BJ (cell line): ENCODE measurements at regions not wholly inside any gene's neighbourhood (a gene's known extent, or its start where the extent isn't known, plus 50 kb on each side); places are given as distances from the start of the nearest gene placed in this dataset.
A peak's percentile ranks its signal among the peaks of the same experiment; 100 is the strongest.

Source experiments
- CTCF ChIA-PET: fragments of 350-600 bp; formaldehyde crosslinking; extraction: SDS; loops from one replicate; lab custom pipeline; 2021; ENCODE audit warnings: antibody characterized with exemption, inconsistent platforms; lab: Yijun Ruan, JAX
- POLR2A ChIA-PET: fragments of 300-600 bp; sonication (Branson Sonifier 250); formaldehyde crosslinking; extraction: SDS; loops from one replicate; lab custom pipeline; 2021; ENCODE audit warnings: antibody characterized with exemption; lab: Charles Lee
- DNase-seq: peaks from one replicate; pipeline ENCODE4 v3.0.0-alpha.2; 2011; ENCODE audit warnings: low read depth
- H3K27me3 ChIP-seq: 2 replicates; pipeline ENCODE4 v1.6.0; 2011; ENCODE audit warnings: low read length; ENCODE audit not compliant: control insufficient read depth, insufficient read depth
- H3K36me3 ChIP-seq: 2 replicates; pipeline ENCODE4 v1.5.1; 2011; ENCODE audit warnings: low read length; ENCODE audit not compliant: control insufficient read depth, insufficient read depth
- H3K4me3 ChIP-seq: 2 replicates; pipeline ENCODE4 v1.5.1; 2011; ENCODE audit warnings: low read depth, mild to moderate bottlenecking, control low read depth, low read length
- TF ChIP-seq, protein P1 (sequence below): IDR thresholded peaks from 2 replicates; pipeline ENCODE4 v1.5.1; 2011; ENCODE audit warnings: low read depth, mild to moderate bottlenecking, control low read depth, inconsistent platforms, low read length, moderate library complexity; ENCODE audit not compliant: insufficient read depth

DNA sequence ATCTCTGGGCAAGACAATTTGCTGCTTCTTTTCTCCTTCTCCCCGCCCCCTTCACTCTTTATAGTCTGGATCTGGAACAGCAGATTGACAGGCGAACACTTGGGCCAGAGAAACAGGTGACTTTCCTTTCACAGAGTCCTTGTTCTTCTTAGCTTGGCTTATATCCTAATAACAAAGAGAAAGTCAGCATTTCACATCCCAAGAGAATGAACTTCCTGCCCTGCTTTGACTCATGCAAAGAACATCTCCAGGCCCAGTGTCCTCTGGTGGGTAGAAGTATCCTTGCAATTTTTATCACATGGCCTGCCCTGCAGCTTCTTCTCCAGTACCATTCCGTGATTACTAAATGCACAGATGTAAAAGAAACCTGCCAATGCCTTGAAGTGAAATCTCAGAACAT lies 764.4 kb downstream of the ADGRL2 start:
- TF ChIP-seq, protein P1, sequence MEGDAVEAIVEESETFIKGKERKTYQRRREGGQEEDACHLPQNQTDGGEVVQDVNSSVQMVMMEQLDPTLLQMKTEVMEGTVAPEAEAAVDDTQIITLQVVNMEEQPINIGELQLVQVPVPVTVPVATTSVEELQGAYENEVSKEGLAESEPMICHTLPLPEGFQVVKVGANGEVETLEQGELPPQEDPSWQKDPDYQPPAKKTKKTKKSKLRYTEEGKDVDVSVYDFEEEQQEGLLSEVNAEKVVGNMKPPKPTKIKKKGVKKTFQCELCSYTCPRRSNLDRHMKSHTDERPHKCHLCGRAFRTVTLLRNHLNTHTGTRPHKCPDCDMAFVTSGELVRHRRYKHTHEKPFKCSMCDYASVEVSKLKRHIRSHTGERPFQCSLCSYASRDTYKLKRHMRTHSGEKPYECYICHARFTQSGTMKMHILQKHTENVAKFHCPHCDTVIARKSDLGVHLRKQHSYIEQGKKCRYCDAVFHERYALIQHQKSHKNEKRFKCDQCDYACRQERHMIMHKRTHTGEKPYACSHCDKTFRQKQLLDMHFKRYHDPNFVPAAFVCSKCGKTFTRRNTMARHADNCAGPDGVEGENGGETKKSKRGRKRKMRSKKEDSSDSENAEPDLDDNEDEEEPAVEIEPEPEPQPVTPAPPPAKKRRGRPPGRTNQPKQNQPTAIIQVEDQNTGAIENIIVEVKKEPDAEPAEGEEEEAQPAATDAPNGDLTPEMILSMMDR: peak; percentile 41
- CTCF ChIA-PET: no interaction called here
- Histone ChIP-seq H3K4me3 (no peak overlapping the region), H3K36me3 (no peaks in the 10 kb centered on the region), H3K27me3 (no peaks in the 10 kb centered on the region)
- POLR2A ChIA-PET: interaction anchor here (0.5 kb wide), 1 partner anchor 1095 kb away, joined by 3 read pairs; no protein-coding TSS in a partner anchor
- DNase-seq: peak; percentile 48

DNA sequence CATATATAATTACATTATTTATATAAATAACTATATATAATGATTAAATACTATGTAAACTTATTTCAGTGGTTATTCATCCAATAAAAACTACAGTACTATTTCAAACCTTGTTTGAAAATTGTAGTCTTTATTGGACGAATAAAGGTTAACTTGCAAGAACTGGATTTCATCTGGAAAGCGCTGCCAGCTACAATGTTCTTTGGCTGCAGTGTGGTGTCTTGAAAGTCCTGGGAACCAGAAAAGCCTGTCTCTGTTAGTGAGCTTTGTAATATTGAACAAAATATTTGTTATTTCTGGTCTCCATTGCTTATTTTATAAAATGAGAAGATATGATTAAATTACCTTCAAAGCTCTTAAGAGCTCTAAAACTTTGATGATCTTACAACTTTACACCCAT lies 763.6 kb downstream of the ADGRL2 start:
- POLR2A ChIA-PET: no interaction called here
- CTCF ChIA-PET: no interaction called here
- Histone ChIP-seq H3K4me3 (no peak overlapping the region), H3K27me3 (no peaks in the 10 kb centered on the region), H3K36me3 (no peaks in the 10 kb centered on the region)
- TF ChIP-seq, protein P1: no peak
- no peak for DNase-seq

DNA sequence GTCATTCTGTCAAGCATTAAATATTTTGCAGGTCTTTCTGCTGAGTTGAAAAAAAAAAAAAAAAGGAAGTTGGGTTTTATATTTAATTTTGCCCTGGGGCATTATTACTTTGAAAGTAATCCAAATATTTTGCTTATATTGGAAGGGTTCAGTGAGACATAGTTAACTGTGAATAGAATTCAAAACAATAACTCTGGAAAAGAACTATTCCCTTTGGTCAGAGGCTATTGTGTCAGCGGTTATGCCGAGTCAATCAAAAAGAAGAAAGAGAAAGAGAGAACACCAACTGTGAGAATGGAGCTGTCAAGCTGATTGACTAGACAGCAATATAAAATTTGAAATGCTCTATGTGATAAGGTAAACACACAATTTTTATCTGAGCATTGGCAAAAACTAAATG lies 761.7 kb downstream of the ADGRL2 start:
- TF ChIP-seq, protein P1: no peak
- ChIA-PET CTCF (no interaction called here), POLR2A (no interaction called here)
- H3K36me3 ChIP-seq: no peaks in the 10 kb centered on the region
- no peak for DNase-seq
- H3K27me3 ChIP-seq: no peaks in the 10 kb centered on the region
- no peak overlapping the region for H3K4me3 ChIP-seq

DNA sequence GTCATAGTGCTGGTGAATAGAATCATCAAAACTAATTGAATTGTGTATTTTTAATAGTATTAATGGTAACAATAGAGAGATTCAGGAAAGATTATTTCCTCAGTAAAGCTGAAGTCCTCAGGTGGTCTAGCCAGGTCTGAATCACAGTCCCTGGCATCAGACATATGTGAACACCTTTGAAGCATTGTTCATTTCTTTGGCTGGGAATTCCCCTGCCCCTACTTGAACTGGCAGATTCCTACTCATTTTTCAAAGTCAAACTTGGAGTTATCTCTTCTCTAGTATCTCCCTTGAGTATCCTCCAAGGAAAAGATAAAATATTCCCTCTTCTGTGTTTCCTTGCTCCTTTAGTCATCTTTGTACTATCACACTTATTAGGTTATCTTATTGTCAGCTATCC lies 759.8 kb downstream of the ADGRL2 start:
- no peak overlapping the region for H3K4me3 ChIP-seq
- no peak for DNase-seq
- no peaks in the 10 kb centered on the region for H3K27me3 ChIP-seq
- no peaks in the 10 kb centered on the region for H3K36me3 ChIP-seq
- TF ChIP-seq, protein P1: no peak
- ChIA-PET POLR2A (no interaction called here), CTCF (no interaction called here)

DNA sequence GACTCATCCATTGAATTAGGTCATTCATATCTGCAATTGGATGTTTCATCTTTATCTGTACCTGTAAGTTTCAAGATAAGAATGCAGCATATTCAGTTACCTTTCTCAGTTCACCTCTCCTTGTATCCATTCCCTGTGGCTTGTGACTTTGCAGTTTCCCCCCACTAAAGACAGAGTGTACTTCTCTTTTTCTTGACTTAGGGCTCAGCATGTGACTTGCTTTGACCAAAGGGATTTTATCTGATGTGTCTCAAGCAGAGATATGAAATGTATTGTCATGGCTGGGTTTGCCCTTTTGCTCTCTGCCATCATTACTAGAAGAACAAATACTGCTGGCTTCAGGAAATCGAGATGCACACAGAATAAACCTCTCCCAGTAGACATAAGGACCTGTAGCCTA lies 754.8 kb downstream of the ADGRL2 start:
- H3K4me3 ChIP-seq: no peak overlapping the region
- no peaks in the 10 kb centered on the region for H3K36me3 ChIP-seq
- TF ChIP-seq, protein P1: no peak
- no peak for DNase-seq
- ChIA-PET POLR2A (no interaction called here), CTCF (no interaction called here)
- H3K27me3 ChIP-seq: no peaks in the 10 kb centered on the region
